ENCODE measurements at regions not wholly inside any gene's neighbourhood (a gene's known extent, or its start where the extent isn't known, plus 50 kb on each side); places are given as distances from the start of the nearest gene placed in this dataset.

DNA sequence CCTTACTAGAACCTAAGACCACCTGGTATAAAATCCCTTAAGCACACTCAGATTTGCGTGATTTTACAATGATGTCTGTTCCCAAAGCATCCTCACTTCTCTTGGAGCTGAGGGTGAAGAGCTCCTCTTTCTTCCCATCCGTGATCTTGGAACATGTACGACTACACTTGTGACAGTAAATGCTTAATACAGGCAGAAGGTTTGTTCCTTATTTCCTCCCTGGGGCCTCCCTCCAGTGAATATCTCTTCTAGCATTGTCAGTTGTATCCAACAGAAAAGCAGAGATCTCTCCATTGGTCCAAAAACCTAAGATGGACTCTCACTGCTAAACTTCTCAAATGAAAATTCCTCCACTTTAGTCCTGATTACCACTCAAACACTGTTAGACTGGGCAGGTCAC is 103.6 kb upstream of the VPREB1 start:
- intact Hi-C loops (cut with micrococcal nuclease): no loop called here

DNA sequence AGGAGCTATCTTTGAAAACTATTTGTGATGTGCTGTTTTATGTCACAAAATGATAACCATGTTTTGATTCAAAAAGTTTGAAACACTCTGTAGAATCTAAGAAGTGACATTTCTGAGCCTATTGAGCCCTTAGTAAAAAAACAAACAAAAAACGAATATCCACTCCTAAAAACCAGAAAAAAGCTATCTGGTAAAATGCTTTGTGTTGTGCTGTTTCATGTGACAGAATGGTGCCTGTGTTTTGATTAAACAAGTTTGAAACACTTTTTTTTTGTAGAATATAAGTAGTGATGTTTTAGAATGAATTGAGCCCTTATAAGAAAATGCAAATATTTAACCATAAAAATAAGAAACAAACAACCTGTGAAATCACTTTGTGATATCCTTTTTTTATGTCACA is 105.2 kb upstream of the VPREB1 start:
- H3K79me2 ChIP-seq (ENCODE audit: insufficient read depth, low read length): no peaks in the 10 kb centered on the region
- H3K27me3 ChIP-seq (ENCODE audit: insufficient read depth, low read length): peaks cover 64% of the 10 kb centered on the region
- intact Hi-C loops (cut with micrococcal nuclease): no loop called here
- no peaks in the 10 kb centered on the region for H3K9me2 ChIP-seq (ENCODE audit: insufficient read depth)
- H3K4me1 ChIP-seq (ENCODE audit: control insufficient read depth in 1 of 2, insufficient read depth in 2 of 2, low read length in 2 of 2): no peaks in the 10 kb centered on the region
- POLR2A ChIA-PET: no interaction called here
- no peak for DNase-seq (ENCODE audit: low read depth, low spot score)
- no peak overlapping the region for H3K27ac ChIP-seq (ENCODE audit: low read depth, low read length)
- H4K20me1 ChIP-seq (ENCODE audit: insufficient read depth): no peaks in the 10 kb centered on the region
- no peak overlapping the region for H3K4me2 ChIP-seq (ENCODE audit: low read length)
- no peaks in the 10 kb centered on the region for H3K36me3 ChIP-seq (ENCODE audit: control insufficient read depth in 1 of 2, insufficient read depth in 2 of 2, low read length in 2 of 2)
- no peak overlapping the region for H3K4me3 ChIP-seq (replicated peaks in 1 of 2; ENCODE audit: low read depth in 1 of 2, low read length in 2 of 2)
- RAD21 ChIA-PET (ENCODE audit: low non-redundant PET in 1 of 2, low total read pairs in 2 of 2, uncharacterized antibody in 2 of 2, unreplicated experiment in 2 of 2): no interaction called here
- no peak for TF ChIP-seq POLR2A (IDR thresholded peaks at IDR 0.05; ENCODE audit: borderline replicate concordance, extremely low read depth, insufficient read depth, insufficient read length)
- no peak for TF ChIP-seq ZFX (IDR thresholded peaks at IDR 0.05)
- no peak for TF ChIP-seq ZNF274 (IDR thresholded peaks at IDR 0.05; ENCODE audit: low read depth, low read length)
- no peak for TF ChIP-seq JUND (IDR thresholded peaks at IDR 0.05)
- TF ChIP-seq SIN3A (IDR thresholded peaks at IDR 0.05; ENCODE audit: low read depth): no peak
- no peak for TF ChIP-seq RAD21 (IDR thresholded peaks at IDR 0.05; ENCODE audit: low read depth)
- TF ChIP-seq, protein P1, sequence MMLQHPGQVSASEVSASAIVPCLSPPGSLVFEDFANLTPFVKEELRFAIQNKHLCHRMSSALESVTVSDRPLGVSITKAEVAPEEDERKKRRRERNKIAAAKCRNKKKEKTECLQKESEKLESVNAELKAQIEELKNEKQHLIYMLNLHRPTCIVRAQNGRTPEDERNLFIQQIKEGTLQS (IDR thresholded peaks at IDR 0.05): no peak
- no peak for TF ChIP-seq EZH2 (IDR thresholded peaks at IDR 0.05)
- CTCF ChIA-PET: interaction anchor here (0.9 kb wide), 1 partner anchor 17 kb away, joined by 4 read pairs; no protein-coding TSS in a partner anchor
- H3K9ac ChIP-seq (ENCODE audit: low read length): no peak overlapping the region
- H2AFZ ChIP-seq (ENCODE audit: low read depth, low read length, poor library complexity, severe bottlenecking): no peak overlapping the region
- H3K9me3 ChIP-seq (ENCODE audit: control insufficient read depth in 1 of 2, insufficient read depth in 1 of 2, low read depth in 1 of 2, low read length in 2 of 2): no peaks in the 10 kb centered on the region
- no TSS peak for BruUV-seq (replicated peaks)
- ATAC-seq: no peak

More for the DNA sequence above, 103.6 kb upstream of the VPREB1 start:
- ChIA-PET POLR2A (no interaction called here), RAD21 (ENCODE audit: low non-redundant PET in 1 of 2, low total read pairs in 2 of 2, uncharacterized antibody in 2 of 2, unreplicated experiment in 2 of 2) (no interaction called here), CTCF (no interaction called here)
- ATAC-seq: no peak
- no peak overlapping the region for H3K9ac ChIP-seq (ENCODE audit: low read length)
- H3K36me3 ChIP-seq (ENCODE audit: control insufficient read depth in 1 of 2, insufficient read depth in 2 of 2, low read length in 2 of 2): no peaks in the 10 kb centered on the region
- H3K4me2 ChIP-seq (ENCODE audit: low read length): no peak overlapping the region
- H3K9me2 ChIP-seq (ENCODE audit: insufficient read depth): no peaks in the 10 kb centered on the region
- no peak for DNase-seq (ENCODE audit: low read depth, low spot score)
- H3K4me3 ChIP-seq (replicated peaks in 1 of 2; ENCODE audit: low read depth in 1 of 2, low read length in 2 of 2): no peak overlapping the region
- peaks cover 64% of the 10 kb centered on the region for H3K27me3 ChIP-seq (ENCODE audit: insufficient read depth, low read length)
- H3K79me2 ChIP-seq (ENCODE audit: insufficient read depth, low read length): no peaks in the 10 kb centered on the region
- H3K27ac ChIP-seq (ENCODE audit: low read depth, low read length): no peak overlapping the region
- H3K4me1 ChIP-seq (ENCODE audit: control insufficient read depth in 1 of 2, insufficient read depth in 2 of 2, low read length in 2 of 2): no peaks in the 10 kb centered on the region
- H2AFZ ChIP-seq (ENCODE audit: low read depth, low read length, poor library complexity, severe bottlenecking): no peak overlapping the region
- TF ChIP-seq, protein P1 (IDR thresholded peaks at IDR 0.05): no peak
- no peak for TF ChIP-seq YY1 (IDR thresholded peaks at IDR 0.05; ENCODE audit: extremely low read depth, insufficient replicate concordance, low read depth, low read length)
- no peak for TF ChIP-seq FOSL1 (IDR thresholded peaks at IDR 0.05; ENCODE audit: low read depth)
- no peak for TF ChIP-seq EGR1 (IDR thresholded peaks at IDR 0.05; ENCODE audit: low read depth)
- TF ChIP-seq POLR2AphosphoS5 (IDR thresholded peaks at IDR 0.05; ENCODE audit: low read depth, low read length): no peak
- no peak for TF ChIP-seq RAD21 (IDR thresholded peaks at IDR 0.05; ENCODE audit: low read depth)
- no peak for TF ChIP-seq ZNF274 (IDR thresholded peaks at IDR 0.05; ENCODE audit: low read depth, low read length)
- BruUV-seq (replicated peaks): no TSS peak
- H4K20me1 ChIP-seq (ENCODE audit: insufficient read depth): no peaks in the 10 kb centered on the region
- H3K9me3 ChIP-seq (ENCODE audit: control insufficient read depth in 1 of 2, insufficient read depth in 1 of 2, low read depth in 1 of 2, low read length in 2 of 2): no peaks in the 10 kb centered on the region
